MM.1S (cell line): ENCODE measurements at regions not wholly inside any gene's neighbourhood (a gene's known extent, or its start where the extent isn't known, plus 50 kb on each side); places are given as distances from the start of the nearest gene placed in this dataset.

Experiments
- DNase-seq: peaks from one replicate; pipeline ENCODE4 v3.0.0-alpha.2; 2015
- H2AFZ ChIP-seq: fragments of 300-600 bp; sonication (generic); 2 replicates; pipeline ENCODE4 v1.6.0; 2016; ENCODE audit warnings: antibody characterized with exemption, low read length
- H3F3A ChIP-seq: fragments of 300-600 bp; sonication (generic); 2 replicates; pipeline ENCODE4 v1.6.1; 2016; ENCODE audit warnings: mild to moderate bottlenecking, antibody characterized with exemption, low read length, moderate library complexity, mixed read lengths; ENCODE audit not compliant: insufficient read depth
- H3K27ac ChIP-seq: fragments of 300-600 bp; sonication (generic); 2 replicates; pipeline ENCODE4 v1.5.1; 2016; ENCODE audit warnings: mild to moderate bottlenecking, low read length
- H3K27me3 ChIP-seq: fragments of 300-600 bp; sonication (generic); replicated peaks from 2 replicates; pipeline ENCODE4 v1.6.0; 2016; ENCODE audit warnings: low read length; ENCODE audit not compliant: insufficient read depth
- H3K36me3 ChIP-seq: fragments of 300-600 bp; sonication (generic); replicated peaks from 2 replicates; pipeline ENCODE4 v1.6.1; 2016; ENCODE audit warnings: mild to moderate bottlenecking, low read length, mixed read lengths; ENCODE audit not compliant: insufficient read depth
- H3K4me1 ChIP-seq: fragments of 300-600 bp; sonication (generic); 2 replicates; pipeline ENCODE4 v1.6.1; 2016; ENCODE audit warnings: low read length, mixed read lengths
- H3K4me2 ChIP-seq: fragments of 300-600 bp; sonication (generic); 2 replicates; pipeline ENCODE4 v1.6.0; 2016; ENCODE audit warnings: low read depth, low read length
- H3K4me3 ChIP-seq: fragments of 300-600 bp; sonication (generic); 2 replicates; pipeline ENCODE4 v1.5.1; 2016; ENCODE audit warnings: low read length, mixed read lengths
- H3K79me2 ChIP-seq: fragments of 300-600 bp; sonication (generic); 2 replicates; pipeline ENCODE4 v1.6.1; 2016; ENCODE audit warnings: mixed run types, low read length, mixed read lengths
- H3K9ac ChIP-seq: fragments of 300-600 bp; sonication (generic); 2 replicates; pipeline ENCODE4 v1.6.1; 2016; ENCODE audit warnings: low read length, mixed read lengths
- H3K9me2 ChIP-seq: fragments of 300-600 bp; sonication (generic); replicated peaks from 2 replicates; pipeline ENCODE4 v1.6.1; 2016; ENCODE audit warnings: mild to moderate bottlenecking, low read length, mixed read lengths; ENCODE audit not compliant: insufficient read depth
- H3K9me3 ChIP-seq: fragments of 300-600 bp; sonication (generic); replicated peaks from 2 replicates; pipeline ENCODE4 v1.6.1; 2016; ENCODE audit warnings: mild to moderate bottlenecking, low read length, mixed read lengths; ENCODE audit not compliant: insufficient read depth
- H4K20me1 ChIP-seq: fragments of 300-600 bp; sonication (generic); 2 replicates; pipeline ENCODE4 v1.6.1; 2016; ENCODE audit warnings: mild to moderate bottlenecking, low read length, moderate library complexity, mixed read lengths; ENCODE audit not compliant: insufficient read depth
- CTCF ChIP-seq: fragments of 300-600 bp; sonication (generic); IDR thresholded peaks from 2 replicates; pipeline ENCODE4 v1.5.1; 2016; ENCODE audit warnings: antibody characterized with exemption, low read length, mixed read lengths
- EZH2 ChIP-seq: fragments of 300-600 bp; sonication (generic); optimal IDR thresholded peaks from 2 replicates; pipeline ENCODE3; 2017; ENCODE audit warnings: low read depth, mild to moderate bottlenecking, antibody characterized with exemption, low read length, mixed read lengths
- EZH2phosphoT487 ChIP-seq: fragments of 300-600 bp; sonication (generic); IDR thresholded peaks from 2 replicates; pipeline ENCODE4 v1.6.1; 2018; ENCODE audit warnings: antibody characterized with exemption, low read length

- no peak for DNase-seq
- Histone ChIP-seq H3K36me3 (no peaks in the 10 kb centered on the region), H3F3A (no peaks in the 10 kb centered on the region), H3K27me3 (no peaks in the 10 kb centered on the region), H3K4me2 (no peak overlapping the region), H3K4me3 (no peak overlapping the region), H3K4me1 (no peaks in the 10 kb centered on the region), H2AFZ (no peak overlapping the region), H3K9me3 (no peaks in the 10 kb centered on the region), H3K9ac (no peak overlapping the region), H3K9me2 (no peaks in the 10 kb centered on the region), H4K20me1 (no peaks in the 10 kb centered on the region), H3K27ac (no peak overlapping the region), H3K79me2 (no peaks in the 10 kb centered on the region)
- TF ChIP-seq CTCF (no peak), EZH2 (no peak), EZH2phosphoT487 (no peak)
These were observed 156.1 kb downstream of the LIPI start for GRCh38 chr21:14054682-14055081.

GRCh38 chr21:14050121-14050520 is 160.6 kb downstream of the LIPI start:
- Histone ChIP-seq H4K20me1 (no peaks in the 10 kb centered on the region), H3K4me3 (no peak overlapping the region), H3K4me2 (no peak overlapping the region), H3K9me2 (no peaks in the 10 kb centered on the region), H3K27ac (no peak overlapping the region), H3K9me3 (no peaks in the 10 kb centered on the region), H3K36me3 (no peaks in the 10 kb centered on the region), H2AFZ (no peak overlapping the region), H3K27me3 (no peaks in the 10 kb centered on the region), H3K4me1 (no peaks in the 10 kb centered on the region), H3K79me2 (no peaks in the 10 kb centered on the region), H3K9ac (no peak overlapping the region), H3F3A (no peaks in the 10 kb centered on the region)
- no peak for TF ChIP-seq EZH2
- TF ChIP-seq EZH2phosphoT487 = no peak
- TF ChIP-seq CTCF = no peak
- DNase-seq = no peak

- no peak for DNase-seq
- H3K4me3 ChIP-seq = no peak overlapping the region
- H3K9me3 ChIP-seq = no peaks in the 10 kb centered on the region
- no peaks in the 10 kb centered on the region for H3F3A ChIP-seq
- H3K9ac ChIP-seq = no peak overlapping the region
- H3K79me2 ChIP-seq = no peaks in the 10 kb centered on the region
- no peak overlapping the region for H3K4me2 ChIP-seq
- no peaks in the 10 kb centered on the region for H4K20me1 ChIP-seq
- no peak overlapping the region for H3K27ac ChIP-seq
- H3K36me3 ChIP-seq = no peaks in the 10 kb centered on the region
- no peak overlapping the region for H2AFZ ChIP-seq
- no peaks in the 10 kb centered on the region for H3K4me1 ChIP-seq
- no peaks in the 10 kb centered on the region for H3K27me3 ChIP-seq
- no peak for TF ChIP-seq EZH2phosphoT487
- no peak for TF ChIP-seq CTCF
- TF ChIP-seq EZH2 = no peak
- H3K9me2 ChIP-seq = no peaks in the 10 kb centered on the region
These were observed 164.4 kb downstream of the LIPI start for GRCh38 chr21:14046401-14046800.
